ENCODE measurements at regions not wholly inside any gene's neighbourhood (a gene's known extent, or its start where the extent isn't known, plus 50 kb on each side); places are given as distances from the start of the nearest gene placed in this dataset.

GRCh38 chr5:116827078-116827477 lies 252.5 kb upstream of the SEMA6A start:
- no peak for TF ChIP-seq CTCF (IDR thresholded peaks at IDR 0.05)
- TF ChIP-seq POLR2A (IDR thresholded peaks at IDR 0.05), result no peak
- TF ChIP-seq POLR2AphosphoS5 (IDR thresholded peaks at IDR 0.05), result no peak
